CD14-positive monocyte (primary cell): ENCODE measurements at regions not wholly inside any gene's neighbourhood (a gene's known extent, or its start where the extent isn't known, plus 50 kb on each side); places are given as distances from the start of the nearest gene placed in this dataset.

Experiments used
- DNase-seq, 3 donors: peaks; one replicate each; pipeline ENCODE4 v3.0.0-alpha.2; 2011 to 2022
- H2AFZ ChIP-seq: 2 replicates; pipeline ENCODE4 v1.6.0; 2012; ENCODE audit warnings: mild to moderate bottlenecking, low read depth, low read length, inconsistent platforms; ENCODE audit not compliant: insufficient read depth, poor library complexity, severe bottlenecking
- H3K27ac ChIP-seq, 2 donors: 1 replicate in 1 of 2; 2 replicates in 1 of 2; pipeline ENCODE4 v1.5.1; 2012 to 2013; ENCODE audit warnings: low read length in 2 of 2, control low read depth in 1 of 2, inconsistent platforms in 1 of 2, low read depth in 1 of 2, mild to moderate bottlenecking in 1 of 2
- H3K27me3 ChIP-seq, 2 donors: one replicate each; pipeline versions ENCODE4 v1.6.0 to v1.6.1; 2011 to 2013; ENCODE audit warnings: low read length in 2 of 2; ENCODE audit not compliant: control insufficient read depth in 2 of 2, insufficient read depth in 2 of 2
- H3K36me3 ChIP-seq, 2 donors: replicated peaks in 1 of 2; 1 replicate in 1 of 2; 2 replicates in 1 of 2; pipeline versions ENCODE4 v1.5.1 to v1.6.1; 2012 to 2013; ENCODE audit warnings: low read length in 2 of 2, control low read depth in 1 of 2, inconsistent platforms in 1 of 2, mild to moderate bottlenecking in 1 of 2; ENCODE audit not compliant: insufficient read depth in 2 of 2, control insufficient read depth in 1 of 2
- H3K4me1 ChIP-seq, 2 donors: 1 replicate in 1 of 2; 2 replicates in 1 of 2; pipeline versions ENCODE4 v1.5.1 to v1.6.1; 2012 to 2013; ENCODE audit warnings: low read length in 2 of 2, control low read depth in 1 of 2, inconsistent platforms in 1 of 2, mild to moderate bottlenecking in 1 of 2, moderate library complexity in 1 of 2; ENCODE audit not compliant: insufficient read depth in 2 of 2, control insufficient read depth in 1 of 2
- H3K4me2 ChIP-seq: replicated peaks from 2 replicates; pipeline ENCODE3; 2012; ENCODE audit warnings: low read length, moderate library complexity, mild to moderate bottlenecking; ENCODE audit not compliant: poor library complexity, severe bottlenecking; ENCODE audit errors: extremely low read depth
- H3K4me3 ChIP-seq, 3 experiments: fragments of 200-600 bp in 1 of 3; sonication (generic) in 1 of 3; replicated peaks in 1 of 3; 1 replicate in 2 of 3; 2 replicates in 1 of 3; pipeline ENCODE4 v1.5.1; 2011 to 2013; ENCODE audit warnings: low read length in 3 of 3, mild to moderate bottlenecking in 3 of 3, control low read depth in 2 of 3, low read depth in 2 of 3, inconsistent platforms in 1 of 3, moderate library complexity in 1 of 3
- H3K79me2 ChIP-seq: 2 replicates; pipeline ENCODE4 v1.6.0; 2012; ENCODE audit warnings: mild to moderate bottlenecking, control low read depth, inconsistent platforms, low read length, moderate library complexity; ENCODE audit not compliant: insufficient read depth
- H3K9ac ChIP-seq: 2 replicates; pipeline ENCODE4 v1.6.0; 2017; ENCODE audit warnings: low read length, mild to moderate bottlenecking; ENCODE audit not compliant: insufficient read depth, poor library complexity, severe bottlenecking
- H3K9me3 ChIP-seq, 2 donors: replicated peaks in 1 of 2; 1 replicate in 1 of 2; 2 replicates in 1 of 2; pipeline versions ENCODE4 v1.5.1 to v1.6.1; 2012 to 2013; ENCODE audit warnings: low read length in 2 of 2, control low read depth in 1 of 2; ENCODE audit not compliant: control insufficient read depth in 1 of 2, insufficient read depth in 1 of 2
- H4K20me1 ChIP-seq: 2 replicates; pipeline ENCODE4 v1.6.0; 2012; ENCODE audit warnings: mild to moderate bottlenecking, low read length, control low read depth, moderate library complexity; ENCODE audit not compliant: insufficient read depth
- H3K27ac Mint-ChIP-seq, 7 donors: one replicate each; pipeline ENCODE4 v1.8.0; 2020; ENCODE audit warnings: mild to moderate bottlenecking in 7 of 7, mixed read lengths in 7 of 7, moderate library complexity in 6 of 7, inconsistent platforms in 2 of 7
- H3K27me3 Mint-ChIP-seq, 3 donors: one replicate each; pipeline ENCODE4 v1.8.0; 2021 to 2022; ENCODE audit warnings: low read depth in 3 of 3, mild to moderate bottlenecking in 3 of 3, mixed read lengths in 3 of 3, moderate library complexity in 3 of 3, inconsistent platforms in 1 of 3
- H3K36me3 Mint-ChIP-seq, 2 donors: one replicate each; pipeline ENCODE4 v1.8.0; 2020; ENCODE audit warnings: mixed read lengths in 2 of 2, inconsistent platforms in 1 of 2, mild to moderate bottlenecking in 1 of 2
- H3K4me1 Mint-ChIP-seq: one replicate; pipeline ENCODE4 v1.8.0; 2020; ENCODE audit warnings: mild to moderate bottlenecking, mixed read lengths
- H3K4me3 Mint-ChIP-seq, 2 donors: one replicate each; pipeline ENCODE4 v1.8.0; 2020; ENCODE audit warnings: mild to moderate bottlenecking in 2 of 2, mixed read lengths in 2 of 2, moderate library complexity in 1 of 2
- H3K9me3 Mint-ChIP-seq, 7 donors: one replicate each; pipeline ENCODE4 v1.8.0; 2020 to 2022; ENCODE audit warnings: mixed read lengths in 7 of 7, mild to moderate bottlenecking in 6 of 7, moderate library complexity in 6 of 7, inconsistent platforms in 2 of 7
- CTCF ChIP-seq: fragments of 200-600 bp; IDR thresholded peaks from one replicate; pipeline ENCODE4 v1.8.0; 2022; ENCODE audit warnings: antibody characterized with exemption, mild to moderate bottlenecking
- WGBS: methylation state at CpG from one replicate; pipeline ENCODE4 v1.1.5; 2013; ENCODE audit warnings: missing lambda C conversion rate; ENCODE audit not compliant: insufficient coverage; 5-methylcytosine and 5-hydroxymethylcytosine counted together
- intact Hi-C, 2 donors: fragments of 100-400 bp; cut with micrococcal nuclease; formaldehyde crosslinking; loops; one replicate each; pipeline versions ENCODE4 v1.15.0 to v1.15.1; 2023

GRCh38 chr21:26405735-26406361 lies 167.2 kb downstream of the CYYR1 start:
- Histone ChIP-seq H2AFZ (peak overlapping the region; percentile 23), H3K79me2 (no peaks in the 10 kb centered on the region), H3K36me3 (no peaks in the 10 kb centered on the region), H3K9me3 (no peaks in the 10 kb centered on the region), H3K27ac (no peak overlapping the region), H3K4me2 (peak overlapping the region; percentile 35), H3K9ac (no peak overlapping the region), H3K4me3 (no peak overlapping the region), H3K4me1 (peaks cover 0 to 5% of the 10 kb centered on the region in 2 donors), H3K27me3 (no peaks in the 10 kb centered on the region), H4K20me1 (no peaks in the 10 kb centered on the region)
- no peak for TF ChIP-seq CTCF
- Mint-ChIP-seq H3K36me3 (no peaks in the 10 kb centered on the region), H3K27ac (peak overlapping the region in 1 of 7 donors; percentile 43), H3K27me3 (peaks cover 0 to 3% (median 2%) of the 10 kb centered on the region in 3 donors), H3K4me3 (no peak overlapping the region), H3K9me3 (peaks cover 1 to 7% (median 4%) of the 10 kb centered on the region in 7 donors), H3K4me1 (peaks cover 10% of the 10 kb centered on the region)
- intact Hi-C loops = no loop called here
- 100% methylated on average over 2 of the region's 9 CpGs for whole genome bisulfite sequencing
- peak in 2 of 3 donors; percentile 12 to 18 for DNase-seq

GRCh38 chr21:26405071-26405470 lies 168.0 kb downstream of the CYYR1 start:
- Mint-ChIP-seq H3K27ac (no peak overlapping the region), H3K9me3 (peaks cover 2 to 12% (median 5%) of the 10 kb centered on the region in 7 donors), H3K4me1 (peaks cover 10% of the 10 kb centered on the region), H3K27me3 (peaks cover 0 to 3% (median 2%) of the 10 kb centered on the region in 3 donors), H3K36me3 (no peaks in the 10 kb centered on the region), H3K4me3 (no peak overlapping the region)
- DNase-seq = no peak
- intact Hi-C loops = no loop called here
- Histone ChIP-seq H4K20me1 (no peaks in the 10 kb centered on the region), H3K4me2 (no peak overlapping the region), H3K9me3 (no peaks in the 10 kb centered on the region), H3K27ac (no peak overlapping the region), H3K79me2 (no peaks in the 10 kb centered on the region), H2AFZ (no peak overlapping the region), H3K36me3 (no peaks in the 10 kb centered on the region), H3K9ac (no peak overlapping the region), H3K4me1 (peaks cover 0 to 5% of the 10 kb centered on the region in 2 donors), H3K4me3 (no peak overlapping the region), H3K27me3 (no peaks in the 10 kb centered on the region)
- WGBS = no CpG with 5 or more reads among the region's 4 CpGs
- TF ChIP-seq CTCF = no peak
